ENCODE measurements at regions not wholly inside any gene's neighbourhood (a gene's known extent, or its start where the extent isn't known, plus 50 kb on each side); places are given as distances from the start of the nearest gene placed in this dataset.
A peak's percentile ranks its signal among the peaks of the same experiment; 100 is the strongest.

- ChIA-PET CTCF (interaction anchor here (0.8 to 5.6 kb wide), 5 partner anchors 8 to 20 kb away, joined by 3 to 51 read pairs (median 3); no protein-coding TSS in a partner anchor), POLR2A (interaction anchor here (0.9 to 1.4 kb wide), 3 partner anchors 8 to 81 kb away, joined by 3 to 6 read pairs (median 3); no protein-coding TSS in a partner anchor), SMC1A (ENCODE audit: uncharacterized antibody, unreplicated experiment) (interaction anchor here (0.7 to 7.9 kb wide), 8 partner anchors 8 to 107 kb away, joined by 3 to 48 read pairs (median 3); no protein-coding TSS in a partner anchor), RAD21 (ENCODE audit: unreplicated experiment) (interaction anchor here (0.8 to 4.2 kb wide), 5 partner anchors 8 to 18 kb away, joined by 3 to 23 read pairs (median 4); no protein-coding TSS in a partner anchor)
- FAIRE-seq (no peak), ATAC-seq (no peak), DNase-seq (ENCODE audit: low read depth, low spot score) (no peak)
- Histone ChIP-seq H3K36me3 (ENCODE audit: control insufficient read depth in 2 of 2, insufficient read depth in 2 of 2, low read length in 1 of 2) (no peaks in the 10 kb centered on the region), H3K9me3 (replicated peaks; ENCODE audit: control insufficient read depth, insufficient read depth, low read length) (no peaks in the 10 kb centered on the region), H3K4me1 (ENCODE audit: control insufficient read depth, insufficient read depth, low read length) (peaks cover 62% of the 10 kb centered on the region), H3K4me2 (ENCODE audit: control insufficient read depth, insufficient read depth) (peak overlapping the region; percentile 74), H3K27me3 (replicated peaks in 1 of 2; ENCODE audit: control insufficient read depth in 2 of 2, insufficient read depth in 2 of 2, low read length in 1 of 2) (no peaks in the 10 kb centered on the region), H3K9ac (ENCODE audit: control insufficient read depth, insufficient read depth, low read length) (0 out of 2 replicates have a peak overlapping the region, but pooled peaks have one; percentile 33), H2AFZ (ENCODE audit: control insufficient read depth, low read depth, low read length) (peak overlapping the region; percentile 77), H3K79me2 (ENCODE audit: control insufficient read depth, insufficient read depth, low read length) (no peaks in the 10 kb centered on the region), H3K4me3 (no peak overlapping the region), H3K27ac (ENCODE audit: control insufficient read depth, insufficient read depth) (peak overlapping the region; percentile 79), H4K20me1 (ENCODE audit: control insufficient read depth, insufficient read depth) (no peaks in the 10 kb centered on the region)
- intact Hi-C loops (cut with micrococcal nuclease; ENCODE audit: unreplicated experiment), result no loop called here
- 70% methylated on average over 5 of the region's 5 CpGs for WGBS (ENCODE audit: insufficient coverage, insufficient replicate concordance, low lambda C conversion rate, missing lambda C conversion rate)
- peak; percentile 76 for TF ChIP-seq EED (IDR thresholded peaks at IDR 0.05; ENCODE audit: low read depth)
- no peak for TF ChIP-seq IKZF2 (IDR thresholded peaks at IDR 0.05)
- no peak for TF ChIP-seq ASH2L (IDR thresholded peaks at IDR 0.05; ENCODE audit: borderline replicate concordance, low read depth)
- TF ChIP-seq FOXM1 (IDR thresholded peaks at IDR 0.05; ENCODE audit: low read depth, low read length), result no peak
- no peak for TF ChIP-seq PRDM15 (CRISPR knock-in tag; IDR thresholded peaks at IDR 0.05)
- TF ChIP-seq HCFC1 (IDR thresholded peaks at IDR 0.05; ENCODE audit: low read length), result no peak
- 0 out of 2 replicates have a peak, but pooled peaks have one; percentile 12 for TF ChIP-seq CREM (IDR thresholded peaks at IDR 0.05; ENCODE audit: low read depth)
- TF ChIP-seq MLLT1 (IDR thresholded peaks at IDR 0.05), result no peak
- TF ChIP-seq WRNIP1 (IDR thresholded peaks at IDR 0.05; ENCODE audit: borderline replicate concordance, low read depth, low read length), result no peak
- TF ChIP-seq USF1 (IDR thresholded peaks at IDR 0.05; ENCODE audit: borderline replicate concordance, extremely low read length, insufficient read depth, low read depth, low read length), result no peak
- in situ Hi-C loops (cut with MboI), result loop anchor here (25.0 kb wide), 1 partner anchor 559 kb away; no protein-coding TSS in a partner anchor
- BruUV-seq (replicated peaks), result no TSS peak
Observed at GRCh38 chr17:37828651-37829124, 83.8 kb upstream of the HNF1B start.

All from GM12878 (cell line).